Neural cell (in vitro differentiated cells): ENCODE measurements at regions not wholly inside any gene's neighbourhood (a gene's known extent, or its start where the extent isn't known, plus 50 kb on each side); places are given as distances from the start of the nearest gene placed in this dataset.
A peak's percentile ranks its signal among the peaks of the same experiment; 100 is the strongest.

Experiments
- H2AFZ ChIP-seq: fragments of 200-600, 300-800 bp; sonication (generic), shearing (Covaris generic); 2 replicates; pipeline ENCODE4 v1.6.0; 2014; ENCODE audit warnings: low read depth, mild to moderate bottlenecking, antibody characterized with exemption, low read length, moderate library complexity
- H3F3A ChIP-seq: fragments of 200-600 bp; shearing (Covaris generic); 2 replicates; pipeline ENCODE4 v1.6.1; 2016; ENCODE audit warnings: mild to moderate bottlenecking, moderate library complexity, mixed read lengths, antibody characterized with exemption, low read length; ENCODE audit not compliant: insufficient read depth, poor library complexity, severe bottlenecking
- H3K27ac ChIP-seq: fragments of 200-600, 300-800 bp; sonication (generic), shearing (Covaris generic); 2 replicates; pipeline ENCODE4 v1.5.1; 2014; ENCODE audit warnings: mild to moderate bottlenecking, low read length, moderate library complexity
- H3K27me3 ChIP-seq: fragments of 300-800, 200-600 bp; sonication (generic), shearing (Covaris generic); 2 replicates; pipeline ENCODE4 v1.6.0; 2014; ENCODE audit warnings: mild to moderate bottlenecking, low read depth, low read length, moderate library complexity; ENCODE audit not compliant: insufficient read depth
- H3K36me3 ChIP-seq: fragments of 300-800, 200-600 bp; sonication (generic), shearing (Covaris generic); 2 replicates; pipeline ENCODE4 v1.5.1; 2014; ENCODE audit warnings: mild to moderate bottlenecking, antibody characterized with exemption, low read length, moderate library complexity; ENCODE audit not compliant: insufficient read depth
- H3K4me2 ChIP-seq: fragments of 300-800, 200-600 bp; sonication (generic), shearing (Covaris generic); 2 replicates; pipeline ENCODE4 v1.6.0; 2014; ENCODE audit warnings: mild to moderate bottlenecking, low read length
- H3K4me3 ChIP-seq: fragments of 300-800, 200-600 bp; sonication (generic), shearing (Covaris generic); 2 replicates; pipeline ENCODE4 v1.5.1; 2014; ENCODE audit warnings: mild to moderate bottlenecking, low read length, moderate library complexity
- H3K79me2 ChIP-seq: fragments of 200-600 bp; shearing (Covaris generic); replicated peaks from 2 replicates; pipeline ENCODE4 v1.6.0; 2014; ENCODE audit warnings: mild to moderate bottlenecking, low read length, moderate library complexity; ENCODE audit not compliant: insufficient read depth
- H3K9ac ChIP-seq: fragments of 300-800, 200-600 bp; sonication (generic), shearing (Covaris generic); 2 replicates; pipeline ENCODE4 v1.6.1; 2016; ENCODE audit warnings: mild to moderate bottlenecking, low read length, mixed read lengths
- H3K9me2 ChIP-seq: fragments of 200-600 bp; shearing (Covaris generic); 2 replicates; pipeline ENCODE4 v1.6.1; 2016; ENCODE audit warnings: mild to moderate bottlenecking, low read length, mixed read lengths; ENCODE audit not compliant: insufficient read depth
- H3K9me3 ChIP-seq: fragments of 200-600, 300-800 bp; sonication (generic), shearing (Covaris generic); 2 replicates; pipeline ENCODE4 v1.6.1; 2016; ENCODE audit warnings: mild to moderate bottlenecking, mixed run types, low read length, moderate library complexity, mixed read lengths
- H4K20me1 ChIP-seq: fragments of 200-600 bp; shearing (Covaris generic); 2 replicates; pipeline ENCODE4 v1.6.1; 2016; ENCODE audit warnings: mild to moderate bottlenecking, mixed run types; ENCODE audit not compliant: insufficient read depth
- EP300 ChIP-seq: fragments of 450-650 bp; conservative IDR thresholded peaks from 2 replicates; pipeline ENCODE4 v1.6.1; 2014; ENCODE audit warnings: antibody characterized with exemption, mild to moderate bottlenecking, moderate library complexity; ENCODE audit not compliant: poor library complexity, severe bottlenecking
- EZH2 ChIP-seq: fragments of 200-600, 300-800 bp; shearing (Covaris generic), sonication (generic); IDR thresholded peaks from 2 replicates; pipeline ENCODE4 v1.6.1; 2014; ENCODE audit warnings: antibody characterized with exemption, low read length, borderline replicate concordance, mild to moderate bottlenecking; ENCODE audit not compliant: insufficient read depth, poor library complexity, severe bottlenecking
- MXI1 ChIP-seq: fragments of 450-650 bp; conservative IDR thresholded peaks from 2 replicates; pipeline ENCODE4 v1.6.1; 2014; ENCODE audit warnings: antibody characterized with exemption, mild to moderate bottlenecking; ENCODE audit not compliant: poor library complexity, severe bottlenecking
- POLR2AphosphoS5 ChIP-seq: IDR thresholded peaks from 2 replicates; pipeline ENCODE4 v1.6.1; 2012
- RAD21 ChIP-seq: fragments of 450-650 bp; conservative IDR thresholded peaks from 2 replicates; pipeline ENCODE4 v1.6.1; 2014; ENCODE audit warnings: antibody characterized with exemption, mild to moderate bottlenecking, moderate library complexity
- SMC3 ChIP-seq: fragments of 450-650 bp; conservative IDR thresholded peaks from 2 replicates; pipeline ENCODE4 v1.6.1; 2014; ENCODE audit warnings: antibody characterized with exemption, mild to moderate bottlenecking, moderate library complexity; ENCODE audit not compliant: poor library complexity
- TAF1 ChIP-seq: IDR thresholded peaks from 2 replicates; pipeline ENCODE4 v1.6.1; 2012; ENCODE audit warnings: low read depth
- TF ChIP-seq, protein P1 (sequence below): fragments of 450-650 bp; IDR thresholded peaks from 2 replicates; pipeline ENCODE4 v1.5.1; 2014; ENCODE audit warnings: antibody characterized with exemption, mild to moderate bottlenecking, moderate library complexity; ENCODE audit not compliant: poor library complexity, severe bottlenecking
- TF ChIP-seq, protein P2 (sequence below): IDR thresholded peaks from 2 replicates; pipeline ENCODE4 v1.6.1; 2012; ENCODE audit warnings: borderline replicate concordance

DNA sequence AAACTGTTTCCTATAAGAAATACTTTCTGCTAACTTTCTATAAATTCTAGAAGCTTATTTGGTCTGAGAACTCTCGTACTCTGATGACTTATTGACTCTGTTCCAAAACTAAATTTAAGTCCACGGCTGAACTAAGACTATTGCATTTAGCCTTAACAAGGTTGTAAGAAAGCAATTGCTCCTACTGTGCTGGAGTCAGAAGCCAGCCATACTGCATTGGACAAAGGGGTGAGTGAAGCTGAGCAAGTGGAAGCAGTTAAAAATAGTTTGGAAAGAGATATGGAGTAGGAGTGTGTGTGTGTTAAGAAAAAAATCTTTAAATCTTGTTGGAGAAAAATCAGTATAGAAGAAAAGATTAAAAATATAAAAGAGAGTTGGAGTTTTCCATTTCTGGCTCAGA, 1360.1 kb upstream of the CELF2 start:
- Histone ChIP-seq H3K9ac (no peak overlapping the region), H3K4me2 (no peak overlapping the region), H3K4me3 (no peak overlapping the region), H2AFZ (no peak overlapping the region), H3K9me3 (peaks cover 2% of the 10 kb centered on the region), H3F3A (no peaks in the 10 kb centered on the region), H3K79me2 (no peaks in the 10 kb centered on the region), H3K27me3 (no peaks in the 10 kb centered on the region), H3K9me2 (no peaks in the 10 kb centered on the region), H3K36me3 (no peaks in the 10 kb centered on the region), H3K27ac (no peak overlapping the region), H4K20me1 (no peaks in the 10 kb centered on the region)
- no peak for TF ChIP-seq EZH2
- TF ChIP-seq, protein P1, sequence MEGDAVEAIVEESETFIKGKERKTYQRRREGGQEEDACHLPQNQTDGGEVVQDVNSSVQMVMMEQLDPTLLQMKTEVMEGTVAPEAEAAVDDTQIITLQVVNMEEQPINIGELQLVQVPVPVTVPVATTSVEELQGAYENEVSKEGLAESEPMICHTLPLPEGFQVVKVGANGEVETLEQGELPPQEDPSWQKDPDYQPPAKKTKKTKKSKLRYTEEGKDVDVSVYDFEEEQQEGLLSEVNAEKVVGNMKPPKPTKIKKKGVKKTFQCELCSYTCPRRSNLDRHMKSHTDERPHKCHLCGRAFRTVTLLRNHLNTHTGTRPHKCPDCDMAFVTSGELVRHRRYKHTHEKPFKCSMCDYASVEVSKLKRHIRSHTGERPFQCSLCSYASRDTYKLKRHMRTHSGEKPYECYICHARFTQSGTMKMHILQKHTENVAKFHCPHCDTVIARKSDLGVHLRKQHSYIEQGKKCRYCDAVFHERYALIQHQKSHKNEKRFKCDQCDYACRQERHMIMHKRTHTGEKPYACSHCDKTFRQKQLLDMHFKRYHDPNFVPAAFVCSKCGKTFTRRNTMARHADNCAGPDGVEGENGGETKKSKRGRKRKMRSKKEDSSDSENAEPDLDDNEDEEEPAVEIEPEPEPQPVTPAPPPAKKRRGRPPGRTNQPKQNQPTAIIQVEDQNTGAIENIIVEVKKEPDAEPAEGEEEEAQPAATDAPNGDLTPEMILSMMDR: no peak
- TF ChIP-seq RAD21: no peak
- no peak for TF ChIP-seq SMC3
- TF ChIP-seq, protein P2, sequence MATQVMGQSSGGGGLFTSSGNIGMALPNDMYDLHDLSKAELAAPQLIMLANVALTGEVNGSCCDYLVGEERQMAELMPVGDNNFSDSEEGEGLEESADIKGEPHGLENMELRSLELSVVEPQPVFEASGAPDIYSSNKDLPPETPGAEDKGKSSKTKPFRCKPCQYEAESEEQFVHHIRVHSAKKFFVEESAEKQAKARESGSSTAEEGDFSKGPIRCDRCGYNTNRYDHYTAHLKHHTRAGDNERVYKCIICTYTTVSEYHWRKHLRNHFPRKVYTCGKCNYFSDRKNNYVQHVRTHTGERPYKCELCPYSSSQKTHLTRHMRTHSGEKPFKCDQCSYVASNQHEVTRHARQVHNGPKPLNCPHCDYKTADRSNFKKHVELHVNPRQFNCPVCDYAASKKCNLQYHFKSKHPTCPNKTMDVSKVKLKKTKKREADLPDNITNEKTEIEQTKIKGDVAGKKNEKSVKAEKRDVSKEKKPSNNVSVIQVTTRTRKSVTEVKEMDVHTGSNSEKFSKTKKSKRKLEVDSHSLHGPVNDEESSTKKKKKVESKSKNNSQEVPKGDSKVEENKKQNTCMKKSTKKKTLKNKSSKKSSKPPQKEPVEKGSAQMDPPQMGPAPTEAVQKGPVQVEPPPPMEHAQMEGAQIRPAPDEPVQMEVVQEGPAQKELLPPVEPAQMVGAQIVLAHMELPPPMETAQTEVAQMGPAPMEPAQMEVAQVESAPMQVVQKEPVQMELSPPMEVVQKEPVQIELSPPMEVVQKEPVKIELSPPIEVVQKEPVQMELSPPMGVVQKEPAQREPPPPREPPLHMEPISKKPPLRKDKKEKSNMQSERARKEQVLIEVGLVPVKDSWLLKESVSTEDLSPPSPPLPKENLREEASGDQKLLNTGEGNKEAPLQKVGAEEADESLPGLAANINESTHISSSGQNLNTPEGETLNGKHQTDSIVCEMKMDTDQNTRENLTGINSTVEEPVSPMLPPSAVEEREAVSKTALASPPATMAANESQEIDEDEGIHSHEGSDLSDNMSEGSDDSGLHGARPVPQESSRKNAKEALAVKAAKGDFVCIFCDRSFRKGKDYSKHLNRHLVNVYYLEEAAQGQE: no peak
- no peak for TF ChIP-seq EP300
- TF ChIP-seq TAF1: no peak
- TF ChIP-seq MXI1: no peak

DNA sequence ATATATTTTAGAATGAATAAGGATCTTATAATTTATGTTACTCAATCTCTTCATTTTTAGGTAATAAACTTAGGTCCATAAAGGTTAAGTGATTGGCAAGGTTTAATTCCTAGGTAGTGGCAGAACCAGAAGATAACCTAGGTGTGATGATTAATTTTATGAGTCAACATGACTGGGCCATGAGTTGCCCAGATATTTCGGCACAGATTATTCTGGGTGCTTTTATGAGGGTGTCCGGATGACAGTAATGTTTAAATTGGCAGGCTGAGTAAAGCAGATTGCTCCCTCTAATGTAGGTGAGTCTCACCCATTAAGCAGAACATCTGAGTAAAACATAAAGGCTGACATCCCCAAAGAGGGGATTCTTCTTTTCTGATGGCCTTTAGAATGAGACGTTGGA, 1349.3 kb upstream of the CELF2 start:
- H3K9ac ChIP-seq: no peak overlapping the region

More for the DNA sequence above, 1349.3 kb upstream of the CELF2 start:
- Histone ChIP-seq H3K27me3 (no peaks in the 10 kb centered on the region), H3K27ac (peak overlapping the region; percentile 13), H4K20me1 (no peaks in the 10 kb centered on the region), H3K79me2 (no peaks in the 10 kb centered on the region), H3F3A (no peaks in the 10 kb centered on the region), H3K36me3 (no peaks in the 10 kb centered on the region), H3K4me3 (no peak overlapping the region), H3K9me2 (no peaks in the 10 kb centered on the region), H3K4me2 (no peak overlapping the region), H3K9me3 (no peaks in the 10 kb centered on the region), H2AFZ (no peak overlapping the region)
- TF ChIP-seq EP300 (no peak), EZH2 (no peak), MXI1 (no peak), TAF1 (no peak), POLR2AphosphoS5 (no peak), RAD21 (no peak), SMC3 (no peak)
- TF ChIP-seq, protein P2: no peak
- TF ChIP-seq, protein P1: no peak
